ENCODE measurements at regions not wholly inside any gene's neighbourhood (a gene's known extent, or its start where the extent isn't known, plus 50 kb on each side); places are given as distances from the start of the nearest gene placed in this dataset.

DNA sequence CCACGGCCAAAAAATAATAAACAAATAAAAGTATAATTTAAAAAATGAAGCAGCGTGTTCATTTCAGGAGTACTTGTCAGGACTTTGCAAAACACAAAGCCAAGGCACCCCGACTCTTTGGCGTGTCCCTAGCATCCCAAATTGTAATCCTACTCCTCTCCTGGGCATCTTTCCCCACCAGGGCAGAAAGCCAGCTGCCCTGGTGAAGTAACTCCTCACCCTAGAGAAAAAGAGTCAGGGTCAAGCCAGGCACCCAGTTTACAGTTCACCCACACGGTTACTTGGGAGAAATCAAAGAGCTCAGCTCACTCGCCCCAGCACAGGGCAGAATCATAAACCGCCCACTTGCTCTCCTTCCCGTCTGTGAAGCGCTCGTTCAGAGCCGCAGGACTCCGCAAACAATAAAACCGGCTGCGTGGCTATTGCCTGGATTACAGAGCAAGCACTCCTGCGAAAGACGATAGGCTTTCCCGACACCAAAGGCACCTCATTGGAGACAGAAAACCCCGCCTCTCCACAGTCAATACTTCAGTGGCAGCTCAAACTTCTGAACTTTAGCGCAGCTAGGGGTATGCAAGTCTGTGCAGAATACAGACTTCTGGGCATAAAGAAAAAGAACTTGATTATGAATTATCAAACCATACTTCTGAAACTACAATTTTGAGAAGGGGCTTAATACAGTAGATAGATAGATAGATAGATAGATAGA, 73.0 kb upstream of the NHSL1 start:
- Mint-ChIP-seq H3K4me3 (no peak overlapping the region), H3K27me3 (ENCODE audit: low read depth) (peaks cover 6% of the 10 kb centered on the region), H3K36me3 (ENCODE audit: low read depth) (no peaks in the 10 kb centered on the region), H3K27ac (no peak overlapping the region), H3K9me3 (no peaks in the 10 kb centered on the region), H3K4me1 (peaks cover 6% of the 10 kb centered on the region)
- TF ChIP-seq, protein P1, sequence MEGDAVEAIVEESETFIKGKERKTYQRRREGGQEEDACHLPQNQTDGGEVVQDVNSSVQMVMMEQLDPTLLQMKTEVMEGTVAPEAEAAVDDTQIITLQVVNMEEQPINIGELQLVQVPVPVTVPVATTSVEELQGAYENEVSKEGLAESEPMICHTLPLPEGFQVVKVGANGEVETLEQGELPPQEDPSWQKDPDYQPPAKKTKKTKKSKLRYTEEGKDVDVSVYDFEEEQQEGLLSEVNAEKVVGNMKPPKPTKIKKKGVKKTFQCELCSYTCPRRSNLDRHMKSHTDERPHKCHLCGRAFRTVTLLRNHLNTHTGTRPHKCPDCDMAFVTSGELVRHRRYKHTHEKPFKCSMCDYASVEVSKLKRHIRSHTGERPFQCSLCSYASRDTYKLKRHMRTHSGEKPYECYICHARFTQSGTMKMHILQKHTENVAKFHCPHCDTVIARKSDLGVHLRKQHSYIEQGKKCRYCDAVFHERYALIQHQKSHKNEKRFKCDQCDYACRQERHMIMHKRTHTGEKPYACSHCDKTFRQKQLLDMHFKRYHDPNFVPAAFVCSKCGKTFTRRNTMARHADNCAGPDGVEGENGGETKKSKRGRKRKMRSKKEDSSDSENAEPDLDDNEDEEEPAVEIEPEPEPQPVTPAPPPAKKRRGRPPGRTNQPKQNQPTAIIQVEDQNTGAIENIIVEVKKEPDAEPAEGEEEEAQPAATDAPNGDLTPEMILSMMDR (IDR thresholded peaks at IDR 0.05; ENCODE audit: unreplicated experiment in 3 of 3): no peak

DNA sequence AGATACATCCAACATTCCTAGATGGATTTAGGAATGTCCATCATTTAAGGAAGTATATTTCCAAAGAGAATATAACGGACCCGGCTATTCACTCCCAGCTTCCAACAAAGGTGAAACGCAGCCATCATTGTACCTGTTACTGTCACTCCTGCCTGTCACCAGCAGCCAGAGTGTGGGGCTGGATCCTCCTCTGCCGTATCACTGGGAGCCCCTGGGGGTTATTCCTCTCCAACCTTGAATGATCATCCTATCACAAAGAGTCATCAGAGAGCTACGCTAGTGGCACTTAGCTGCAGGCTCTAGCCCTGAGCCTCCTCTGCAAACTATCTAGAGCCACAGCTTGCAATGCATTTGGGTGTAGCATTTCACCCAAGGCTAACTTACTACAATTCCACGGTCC, 73.6 kb upstream of the NHSL1 start:
- H3K27ac Mint-ChIP-seq: no peak overlapping the region
- H3K4me1 Mint-ChIP-seq: peaks cover 6% of the 10 kb centered on the region
- H3K9me3 Mint-ChIP-seq: no peaks in the 10 kb centered on the region
- peak overlapping the region in 2 of 3 experiments; percentile 35 to 52 for H3K4me3 Mint-ChIP-seq
- peaks cover 6% of the 10 kb centered on the region for H3K27me3 Mint-ChIP-seq (ENCODE audit: low read depth)
- no peaks in the 10 kb centered on the region for H3K36me3 Mint-ChIP-seq (ENCODE audit: low read depth)
- TF ChIP-seq, protein P1 (IDR thresholded peaks at IDR 0.05; ENCODE audit: unreplicated experiment in 3 of 3): no peak

DNA sequence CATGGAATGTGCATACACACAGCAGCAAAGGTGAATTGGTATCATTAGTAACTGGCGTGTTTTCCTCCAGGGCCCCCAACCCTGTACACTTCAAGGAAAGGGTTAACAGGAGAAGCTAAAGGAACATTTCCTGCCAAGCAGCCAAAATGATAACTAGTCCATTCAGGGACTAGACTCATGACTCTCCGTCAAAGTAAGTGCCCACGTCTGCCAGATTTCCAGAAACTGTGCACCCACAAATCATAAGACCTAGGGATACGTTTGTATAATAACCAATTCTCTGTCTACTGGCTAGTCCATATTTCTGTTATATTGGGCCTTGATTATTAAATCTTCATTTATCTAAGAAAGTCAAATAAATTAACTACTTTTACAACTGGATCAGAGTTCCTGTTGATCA, 76.0 kb upstream of the NHSL1 start:
- Mint-ChIP-seq H3K4me1 (peaks cover 6% of the 10 kb centered on the region), H3K9me3 (no peaks in the 10 kb centered on the region), H3K27me3 (ENCODE audit: low read depth) (peaks cover 6% of the 10 kb centered on the region), H3K27ac (no peak overlapping the region), H3K36me3 (ENCODE audit: low read depth) (no peaks in the 10 kb centered on the region), H3K4me3 (no peak overlapping the region)
- TF ChIP-seq, protein P1 (IDR thresholded peaks at IDR 0.05; ENCODE audit: unreplicated experiment in 3 of 3): no peak

DNA sequence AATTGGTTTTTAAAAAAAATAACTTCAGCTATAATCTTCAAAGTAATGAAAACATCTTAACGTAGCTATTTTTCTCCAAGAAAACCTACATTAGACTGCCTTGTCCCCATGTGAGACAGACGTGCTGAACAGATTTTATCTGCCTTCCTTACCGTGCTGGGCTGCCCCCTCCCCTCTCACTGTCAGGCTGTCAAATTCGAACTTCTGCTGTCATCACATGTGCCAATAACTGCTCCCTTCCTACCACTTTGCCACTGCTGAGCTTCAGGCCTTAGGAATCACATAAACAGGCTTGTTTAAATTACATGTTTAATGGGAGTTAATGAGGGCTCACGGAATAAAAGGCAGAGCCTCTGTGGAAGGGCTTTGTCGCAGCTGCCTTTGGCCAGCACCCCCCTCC, 77.0 kb upstream of the NHSL1 start:
- Mint-ChIP-seq H3K36me3 (ENCODE audit: low read depth) (no peaks in the 10 kb centered on the region), H3K9me3 (no peaks in the 10 kb centered on the region), H3K27ac (no peak overlapping the region)

DNA sequence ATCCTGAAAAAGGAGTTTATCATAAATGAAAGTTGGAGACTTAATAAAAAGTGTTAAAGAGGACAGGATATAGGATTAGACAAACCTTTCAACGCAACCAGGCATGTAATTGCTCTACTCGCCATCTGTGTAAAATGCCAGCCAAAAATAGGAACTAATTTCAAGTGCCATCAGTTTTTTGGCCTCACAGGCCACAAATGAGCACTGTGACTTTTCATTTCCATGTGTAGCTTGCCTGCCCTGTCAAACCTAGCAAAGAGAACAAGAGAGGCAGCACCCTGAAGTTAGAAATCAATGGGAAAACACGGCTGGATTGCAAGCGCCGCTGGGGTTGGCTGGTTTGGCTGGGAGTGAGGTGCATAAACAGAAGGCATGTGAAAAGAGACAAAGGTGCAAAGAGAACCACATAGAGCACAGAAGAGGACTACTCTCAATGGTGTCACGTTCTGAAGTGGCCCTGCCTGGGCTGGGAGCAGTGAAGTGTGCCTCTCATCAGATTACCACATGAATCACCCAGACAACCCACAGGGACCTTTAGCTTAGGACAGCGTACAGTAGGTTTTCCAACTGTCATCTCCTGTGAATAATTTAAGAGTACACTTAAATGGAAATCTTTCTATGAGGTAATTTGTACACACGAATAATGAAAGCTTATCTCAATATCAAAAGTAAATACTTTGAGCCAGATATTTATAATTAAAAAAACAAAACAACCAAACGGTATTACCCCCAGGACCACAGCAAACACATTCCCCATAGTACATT, 78.0 kb upstream of the NHSL1 start:
- Mint-ChIP-seq H3K4me3 (no peak overlapping the region), H3K36me3 (ENCODE audit: low read depth) (no peaks in the 10 kb centered on the region), H3K27ac (peak overlapping the region in 1 of 3 experiments; percentile 62), H3K4me1 (peaks cover 5% of the 10 kb centered on the region), H3K9me3 (no peaks in the 10 kb centered on the region), H3K27me3 (ENCODE audit: low read depth) (peaks cover 6% of the 10 kb centered on the region)
- TF ChIP-seq, protein P1 (IDR thresholded peaks at IDR 0.05; ENCODE audit: unreplicated experiment in 3 of 3): no peak

More for the DNA sequence above, 77.0 kb upstream of the NHSL1 start:
- peaks cover 6% of the 10 kb centered on the region for H3K27me3 Mint-ChIP-seq (ENCODE audit: low read depth)
- TF ChIP-seq, protein P1 (IDR thresholded peaks at IDR 0.05; ENCODE audit: unreplicated experiment in 3 of 3): no peak
- peak overlapping the region in 1 of 3 experiments; percentile 9 for H3K4me3 Mint-ChIP-seq
- H3K4me1 Mint-ChIP-seq: peaks cover 6% of the 10 kb centered on the region

Measured in nephron (organoid).